GM19240 (cell line): ENCODE measurements at regions not wholly inside any gene's neighbourhood (a gene's known extent, or its start where the extent isn't known, plus 50 kb on each side); places are given as distances from the start of the nearest gene placed in this dataset.
"Not testable (repeated sequence)": the region's sequence is repeated elsewhere in the genome, so short reads cannot be mapped to it uniquely, and the experiment has no call there.

Experiments
- DNase-seq: peaks from one replicate; pipeline ENCODE4 v3.0.0; 2011; ENCODE audit warnings: low spot score; ENCODE audit not compliant: insufficient read length

- no peak for DNase-seq
These were observed 244.7 kb upstream of the WSB1 start for GRCh38 chr17:27049104-27049784.

GRCh38 chr17:27065588-27065987 lies 228.3 kb upstream of the WSB1 start:
- no peak for DNase-seq

- DNase-seq, result no peak
These were observed 227.6 kb upstream of the WSB1 start for GRCh38 chr17:27066315-27066714.

- no peak for DNase-seq
These were observed 223.9 kb upstream of the WSB1 start for GRCh38 chr17:27069842-27070508.

GRCh38 chr17:27070836-27071235 lies 223.1 kb upstream of the WSB1 start:
- DNase-seq, result no peak

- no peak for DNase-seq
These were observed 221.0 kb upstream of the WSB1 start for GRCh38 chr17:27072885-27073284.

- no peak for DNase-seq
These were observed 217.1 kb upstream of the WSB1 start for GRCh38 chr17:27076814-27077213.

- no peak for DNase-seq
These were observed 215.6 kb upstream of the WSB1 start for GRCh38 chr17:27078296-27078695.

GRCh38 chr17:27079660-27080059 lies 214.3 kb upstream of the WSB1 start:
- DNase-seq, result no peak

GRCh38 chr17:27081002-27081638 lies 212.8 kb upstream of the WSB1 start:
- no peak for DNase-seq

GRCh38 chr17:27082023-27082774 lies 211.7 kb upstream of the WSB1 start:
- no peak for DNase-seq

GRCh38 chr17:27082775-27083154 lies 211.1 kb upstream of the WSB1 start:
- no peak for DNase-seq

- DNase-seq, result no peak
These were observed 210.3 kb upstream of the WSB1 start for GRCh38 chr17:27083408-27084185.

GRCh38 chr17:27085517-27085916 lies 208.4 kb upstream of the WSB1 start:
- DNase-seq, result no peak

- DNase-seq, result no peak
These were observed 207.4 kb upstream of the WSB1 start for GRCh38 chr17:27086526-27086925.

GRCh38 chr17:27087935-27088766 lies 205.8 kb upstream of the WSB1 start:
- DNase-seq, result no peak

- DNase-seq, result no peak
These were observed 205.2 kb upstream of the WSB1 start for GRCh38 chr17:27088767-27089078.

- not testable (repeated sequence) for DNase-seq
These were observed 204.6 kb upstream of the WSB1 start for GRCh38 chr17:27089079-27089928.

- no peak for DNase-seq
These were observed 204.0 kb upstream of the WSB1 start for GRCh38 chr17:27089929-27090247.
